ENCODE measurements at regions not wholly inside any gene's neighbourhood (a gene's known extent, or its start where the extent isn't known, plus 50 kb on each side); places are given as distances from the start of the nearest gene placed in this dataset.

- H3K4me3 ChIP-seq (ENCODE audit: low read depth in 1 of 3, low read length in 3 of 3) = no peak overlapping the region
- 83% methylated on average over 2 of the region's 2 CpGs for WGBS
- TF ChIP-seq, protein P1, sequence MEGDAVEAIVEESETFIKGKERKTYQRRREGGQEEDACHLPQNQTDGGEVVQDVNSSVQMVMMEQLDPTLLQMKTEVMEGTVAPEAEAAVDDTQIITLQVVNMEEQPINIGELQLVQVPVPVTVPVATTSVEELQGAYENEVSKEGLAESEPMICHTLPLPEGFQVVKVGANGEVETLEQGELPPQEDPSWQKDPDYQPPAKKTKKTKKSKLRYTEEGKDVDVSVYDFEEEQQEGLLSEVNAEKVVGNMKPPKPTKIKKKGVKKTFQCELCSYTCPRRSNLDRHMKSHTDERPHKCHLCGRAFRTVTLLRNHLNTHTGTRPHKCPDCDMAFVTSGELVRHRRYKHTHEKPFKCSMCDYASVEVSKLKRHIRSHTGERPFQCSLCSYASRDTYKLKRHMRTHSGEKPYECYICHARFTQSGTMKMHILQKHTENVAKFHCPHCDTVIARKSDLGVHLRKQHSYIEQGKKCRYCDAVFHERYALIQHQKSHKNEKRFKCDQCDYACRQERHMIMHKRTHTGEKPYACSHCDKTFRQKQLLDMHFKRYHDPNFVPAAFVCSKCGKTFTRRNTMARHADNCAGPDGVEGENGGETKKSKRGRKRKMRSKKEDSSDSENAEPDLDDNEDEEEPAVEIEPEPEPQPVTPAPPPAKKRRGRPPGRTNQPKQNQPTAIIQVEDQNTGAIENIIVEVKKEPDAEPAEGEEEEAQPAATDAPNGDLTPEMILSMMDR (IDR thresholded peaks at IDR 0.05; ENCODE audit: low read depth, low read length, missing input control) = no peak
- TF ChIP-seq, protein P2, sequence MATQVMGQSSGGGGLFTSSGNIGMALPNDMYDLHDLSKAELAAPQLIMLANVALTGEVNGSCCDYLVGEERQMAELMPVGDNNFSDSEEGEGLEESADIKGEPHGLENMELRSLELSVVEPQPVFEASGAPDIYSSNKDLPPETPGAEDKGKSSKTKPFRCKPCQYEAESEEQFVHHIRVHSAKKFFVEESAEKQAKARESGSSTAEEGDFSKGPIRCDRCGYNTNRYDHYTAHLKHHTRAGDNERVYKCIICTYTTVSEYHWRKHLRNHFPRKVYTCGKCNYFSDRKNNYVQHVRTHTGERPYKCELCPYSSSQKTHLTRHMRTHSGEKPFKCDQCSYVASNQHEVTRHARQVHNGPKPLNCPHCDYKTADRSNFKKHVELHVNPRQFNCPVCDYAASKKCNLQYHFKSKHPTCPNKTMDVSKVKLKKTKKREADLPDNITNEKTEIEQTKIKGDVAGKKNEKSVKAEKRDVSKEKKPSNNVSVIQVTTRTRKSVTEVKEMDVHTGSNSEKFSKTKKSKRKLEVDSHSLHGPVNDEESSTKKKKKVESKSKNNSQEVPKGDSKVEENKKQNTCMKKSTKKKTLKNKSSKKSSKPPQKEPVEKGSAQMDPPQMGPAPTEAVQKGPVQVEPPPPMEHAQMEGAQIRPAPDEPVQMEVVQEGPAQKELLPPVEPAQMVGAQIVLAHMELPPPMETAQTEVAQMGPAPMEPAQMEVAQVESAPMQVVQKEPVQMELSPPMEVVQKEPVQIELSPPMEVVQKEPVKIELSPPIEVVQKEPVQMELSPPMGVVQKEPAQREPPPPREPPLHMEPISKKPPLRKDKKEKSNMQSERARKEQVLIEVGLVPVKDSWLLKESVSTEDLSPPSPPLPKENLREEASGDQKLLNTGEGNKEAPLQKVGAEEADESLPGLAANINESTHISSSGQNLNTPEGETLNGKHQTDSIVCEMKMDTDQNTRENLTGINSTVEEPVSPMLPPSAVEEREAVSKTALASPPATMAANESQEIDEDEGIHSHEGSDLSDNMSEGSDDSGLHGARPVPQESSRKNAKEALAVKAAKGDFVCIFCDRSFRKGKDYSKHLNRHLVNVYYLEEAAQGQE (IDR thresholded peaks at IDR 0.05) = no peak
- TF ChIP-seq HNF4G (IDR thresholded peaks at IDR 0.05) (no peak), ATF3 (IDR thresholded peaks at IDR 0.05) (no peak), ZBTB33 (IDR thresholded peaks at IDR 0.05) (no peak), GABPA (IDR thresholded peaks at IDR 0.05 in 1 of 2, conservative IDR thresholded peaks at IDR 0.05 in 1 of 2) (no peak), FOXA1 (IDR thresholded peaks at IDR 0.05) (no peak), RXRA (IDR thresholded peaks at IDR 0.05) (no peak), RAD21 (IDR thresholded peaks at IDR 0.05) (no peak), JUND (IDR thresholded peaks at IDR 0.05) (no peak), YY1 (IDR thresholded peaks at IDR 0.05) (no peak), NR2F2 (IDR thresholded peaks at IDR 0.05) (no peak), MAX (IDR thresholded peaks at IDR 0.05) (no peak), TAF1 (conservative IDR thresholded peaks at IDR 0.05) (no peak), HNF4A (conservative IDR thresholded peaks at IDR 0.05) (no peak), EGR1 (IDR thresholded peaks at IDR 0.05; ENCODE audit: low read depth in 2 of 2) (no peak)
- peaks cover 0 to 4% (median 0%) of the 10 kb centered on the region in 4 donors for H3K27me3 ChIP-seq (ENCODE audit: control insufficient read depth in 4 of 4, insufficient read depth in 4 of 4, low read length in 3 of 4)
- H3K36me3 ChIP-seq (ENCODE audit: control insufficient read depth in 4 of 4, insufficient read depth in 3 of 4, low read depth in 1 of 4, low read length in 3 of 4) = no peaks in the 10 kb centered on the region
- H3K27ac ChIP-seq (ENCODE audit: low read depth in 1 of 2, low read length in 2 of 2) = no peak overlapping the region
- H3K4me1 ChIP-seq (ENCODE audit: control insufficient read depth in 4 of 4, insufficient read depth in 4 of 4, low read length in 3 of 4) = no peaks in the 10 kb centered on the region
- H3K9me3 ChIP-seq (ENCODE audit: control insufficient read depth in 4 of 4, low read length in 3 of 4) = peaks cover 0 to 8% (median 2%) of the 10 kb centered on the region in 4 donors
- no peak overlapping the region for H3K9ac ChIP-seq (ENCODE audit: low read depth in 1 of 2, low read length in 2 of 2)
- DNase-seq (ENCODE audit: low spot score) = no peak
Observed at GRCh38 chr5:174362514-174362913, 317.0 kb downstream of the NSG2 start.

DNA sequence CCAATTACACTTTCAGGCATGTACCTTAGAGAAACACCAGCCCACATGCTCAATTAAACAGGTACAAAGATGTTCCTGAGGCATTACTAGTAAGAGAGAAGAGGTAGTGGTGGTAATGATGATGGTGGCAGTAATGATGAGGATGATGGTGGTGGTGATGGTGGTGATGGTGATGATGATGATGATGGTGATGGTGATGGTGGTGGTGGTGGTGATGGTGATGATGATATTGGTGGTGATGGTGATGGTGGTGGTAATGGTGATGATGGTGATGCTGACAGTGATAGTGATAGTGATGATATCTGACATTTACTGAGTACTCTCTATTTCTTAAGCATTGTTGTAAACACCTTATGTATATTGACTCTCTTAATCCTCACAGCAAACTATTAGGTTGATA lies 318.4 kb downstream of the NSG2 start:
- H3K4me1 ChIP-seq (ENCODE audit: control insufficient read depth in 4 of 4, insufficient read depth in 4 of 4, low read length in 3 of 4) = no peaks in the 10 kb centered on the region
- H3K27me3 ChIP-seq (ENCODE audit: control insufficient read depth in 4 of 4, insufficient read depth in 4 of 4, low read length in 3 of 4) = peaks cover 0 to 4% (median 0%) of the 10 kb centered on the region in 4 donors
- DNase-seq (ENCODE audit: low spot score) = no peak
- no peak overlapping the region for H3K4me3 ChIP-seq (ENCODE audit: low read depth in 1 of 3, low read length in 3 of 3)
- peaks cover 0 to 8% (median 2%) of the 10 kb centered on the region in 4 donors for H3K9me3 ChIP-seq (ENCODE audit: control insufficient read depth in 4 of 4, low read length in 3 of 4)
- H3K36me3 ChIP-seq (ENCODE audit: control insufficient read depth in 4 of 4, insufficient read depth in 3 of 4, low read depth in 1 of 4, low read length in 3 of 4) = no peaks in the 10 kb centered on the region
- TF ChIP-seq YY1 (IDR thresholded peaks at IDR 0.05) (no peak), FOXA2 (IDR thresholded peaks at IDR 0.05) (no peak), SP1 (IDR thresholded peaks at IDR 0.05) (no peak), TAF1 (conservative IDR thresholded peaks at IDR 0.05) (no peak), EGR1 (IDR thresholded peaks at IDR 0.05; ENCODE audit: low read depth in 2 of 2) (no peak), RXRA (IDR thresholded peaks at IDR 0.05) (no peak)
- TF ChIP-seq, protein P1 (IDR thresholded peaks at IDR 0.05; ENCODE audit: low read depth, low read length, missing input control) = no peak
- TF ChIP-seq, protein P2 (IDR thresholded peaks at IDR 0.05) = no peak
- no peak overlapping the region for H3K27ac ChIP-seq (ENCODE audit: low read depth in 1 of 2, low read length in 2 of 2)
- H3K9ac ChIP-seq (ENCODE audit: low read depth in 1 of 2, low read length in 2 of 2) = no peak overlapping the region
